IMR-90 (cell line): ENCODE measurements at regions not wholly inside any gene's neighbourhood (a gene's known extent, or its start where the extent isn't known, plus 50 kb on each side); places are given as distances from the start of the nearest gene placed in this dataset.

ENCODE experiments used
- ATAC-seq: fragments of 200-7000 bp; cut with Tn5 transposase; 2 replicates; pipeline ENCODE4 v1.9.1; 2020; ENCODE audit warnings: low read depth, mild to moderate bottlenecking, moderate library complexity
- BruUV-seq: library from RNA; stranded (reverse); fragments of 400-500 nt; replicated peaks from 2 replicates; lab custom pipeline; 2021; lab: Mats Ljungman, UMichigan
- CTCF ChIA-PET: fragments of 300-600 bp; formaldehyde crosslinking; extraction: SDS; loops from one replicate; lab custom pipeline; 2021; ENCODE audit warnings: antibody characterized with exemption; lab: Yijun Ruan, JAX
- POLR2A ChIA-PET: fragments of 300-600 bp; sonication (Branson Sonifier 250); formaldehyde crosslinking; loops from one replicate; lab custom pipeline; 2022; ENCODE audit warnings: antibody characterized with exemption; ENCODE audit not compliant: unreplicated experiment; lab: Charles Lee
- DNase-seq: peaks from one replicate; pipeline ENCODE4 v3.0.0; 2013
- H2AFZ ChIP-seq: replicated peaks from 2 replicates; pipeline ENCODE3; 2013; ENCODE audit warnings: low read length, mild to moderate bottlenecking; ENCODE audit not compliant: poor library complexity
- H2AK5ac ChIP-seq: 2 replicates; pipeline ENCODE4 v1.6.1; 2013; ENCODE audit warnings: low read depth, low read length, inconsistent platforms
- H2AK9ac ChIP-seq: replicated peaks from 2 replicates; pipeline ENCODE3; 2013; ENCODE audit warnings: mild to moderate bottlenecking, low read depth, low read length, moderate library complexity; ENCODE audit not compliant: poor library complexity
- H2BK120ac ChIP-seq: 2 replicates; pipeline ENCODE4 v1.6.1; 2013; ENCODE audit warnings: low read depth, low read length, inconsistent platforms
- H2BK15ac ChIP-seq: 3 replicates; pipeline ENCODE4 v1.6.1; 2013; ENCODE audit warnings: low read depth, low read length, inconsistent platforms
- H2BK20ac ChIP-seq: 2 replicates; pipeline ENCODE4 v1.6.1; 2013; ENCODE audit warnings: low read depth, mild to moderate bottlenecking, inconsistent platforms, low read length, moderate library complexity
- H2BK5ac ChIP-seq: 2 replicates; pipeline ENCODE4 v1.6.1; 2013; ENCODE audit warnings: mild to moderate bottlenecking, low read depth, low read length, inconsistent platforms; ENCODE audit not compliant: poor library complexity, severe bottlenecking
- H3K14ac ChIP-seq: replicated peaks from 2 replicates; pipeline ENCODE4 v1.6.1; 2013; ENCODE audit warnings: low read depth, low read length, inconsistent platforms
- H3K18ac ChIP-seq: 2 replicates; pipeline ENCODE4 v1.6.1; 2013; ENCODE audit warnings: low read depth, low read length, control low read depth
- H3K23ac ChIP-seq: 2 replicates; pipeline ENCODE4 v1.6.1; 2013; ENCODE audit warnings: low read depth, low read length, inconsistent platforms
- H3K27ac ChIP-seq: 2 replicates; pipeline ENCODE4 v1.5.1; 2013; ENCODE audit warnings: mild to moderate bottlenecking, control low read depth, low read length; ENCODE audit not compliant: insufficient read depth
- H3K27me3 ChIP-seq: 2 replicates; pipeline ENCODE4 v1.6.1; 2013; ENCODE audit warnings: low read length; ENCODE audit not compliant: control insufficient read depth, insufficient read depth
- H3K36me3 ChIP-seq: 2 replicates; pipeline ENCODE4 v1.6.1; 2013; ENCODE audit warnings: low read length, mixed read lengths; ENCODE audit not compliant: control insufficient read depth, insufficient read depth
- H3K4ac ChIP-seq: 2 replicates; pipeline ENCODE4 v1.6.1; 2013; ENCODE audit warnings: low read depth, low read length, inconsistent platforms
- H3K4me1 ChIP-seq: 2 replicates; pipeline ENCODE4 v1.6.1; 2013; ENCODE audit warnings: low read length, mixed read lengths; ENCODE audit not compliant: control insufficient read depth, insufficient read depth
- H3K4me2 ChIP-seq: 2 replicates; pipeline ENCODE4 v1.6.1; 2013; ENCODE audit warnings: low read depth, mild to moderate bottlenecking, control low read depth, low read length, moderate library complexity
- H3K4me3 ChIP-seq: 2 replicates; pipeline ENCODE4 v1.5.1; 2013; ENCODE audit warnings: low read depth, mild to moderate bottlenecking, control low read depth, low read length, moderate library complexity; ENCODE audit not compliant: insufficient read depth
- H3K56ac ChIP-seq: 2 replicates; pipeline ENCODE4 v1.6.1; 2013; ENCODE audit warnings: low read length, inconsistent platforms; ENCODE audit not compliant: insufficient read depth; ENCODE audit errors: extremely low read depth
- H3K79me1 ChIP-seq, 2 experiments: 2 replicates each; pipeline ENCODE4 v1.6.1; 2013; ENCODE audit warnings: low read length in 2 of 2, inconsistent platforms in 1 of 2, low read depth in 1 of 2
- H3K9ac ChIP-seq: 2 replicates; pipeline ENCODE4 v1.6.1; 2013; ENCODE audit warnings: low read depth, low read length, control low read depth
- H3K9me1 ChIP-seq: 2 replicates; pipeline ENCODE4 v1.6.1; 2013; ENCODE audit warnings: low read length, inconsistent platforms; ENCODE audit not compliant: insufficient read depth
- H3K9me3 ChIP-seq: 2 replicates; pipeline ENCODE4 v1.6.1; 2013; ENCODE audit warnings: low read length; ENCODE audit not compliant: control insufficient read depth, insufficient read depth
- H4K20me1 ChIP-seq: 2 replicates; pipeline ENCODE4 v1.6.1; 2013; ENCODE audit warnings: low read length, inconsistent platforms; ENCODE audit not compliant: insufficient read depth
- H4K5ac ChIP-seq: 2 replicates; pipeline ENCODE4 v1.6.1; 2013; ENCODE audit warnings: mild to moderate bottlenecking, low read depth, low read length, control low read depth
- H4K8ac ChIP-seq, 2 experiments: 2 replicates each; pipeline ENCODE4 v1.6.1; 2013; ENCODE audit warnings: low read depth in 2 of 2, low read length in 2 of 2, control low read depth in 1 of 2, inconsistent platforms in 1 of 2
- H4K91ac ChIP-seq: 2 replicates; pipeline ENCODE4 v1.6.1; 2013; ENCODE audit warnings: low read depth, low read length, inconsistent platforms; ENCODE audit not compliant: insufficient read depth
- BHLHE40 ChIP-seq: fragments of 150-350 bp; IDR thresholded peaks from 2 replicates; pipeline ENCODE4 v1.6.1; 2016; ENCODE audit warnings: mild to moderate bottlenecking, low read depth, low read length
- CEBPB ChIP-seq: IDR thresholded peaks from 2 replicates; pipeline ENCODE4 v1.6.1; 2012; ENCODE audit warnings: low read depth, low read length, improper control_type of control experiment
- CHD1 ChIP-seq: IDR thresholded peaks from 2 replicates; pipeline ENCODE4 v1.6.1; 2012; ENCODE audit warnings: low read depth, low read length, improper control_type of control experiment
- ELK1 ChIP-seq: fragments of 150-350 bp; IDR thresholded peaks from 2 replicates; pipeline ENCODE4 v1.6.1; 2016; ENCODE audit warnings: low read depth, mild to moderate bottlenecking, low read length, moderate library complexity, borderline replicate concordance
- FOS ChIP-seq: fragments of 150-350 bp; IDR thresholded peaks from 2 replicates; pipeline ENCODE4 v1.6.1; 2016; ENCODE audit warnings: low read depth, low read length
- MAFK ChIP-seq: IDR thresholded peaks from 2 replicates; pipeline ENCODE4 v1.6.1; 2012; ENCODE audit warnings: low read depth, low read length, improper control_type of control experiment
- MXI1 ChIP-seq: IDR thresholded peaks from 2 replicates; pipeline ENCODE4 v1.6.1; 2012; ENCODE audit warnings: low read depth, mild to moderate bottlenecking, low read length, moderate library complexity, borderline replicate concordance
- NFE2L2 ChIP-seq: fragments of 150-350 bp; IDR thresholded peaks from 2 replicates; pipeline ENCODE4 v1.6.1; 2016; ENCODE audit warnings: low read depth, mild to moderate bottlenecking, low read length
- POLR2A ChIP-seq: IDR thresholded peaks from 2 replicates; pipeline ENCODE4 v1.6.1; 2012; ENCODE audit warnings: mild to moderate bottlenecking, low read depth, low read length
- RCOR1 ChIP-seq: IDR thresholded peaks from 2 replicates; pipeline ENCODE4 v1.6.1; 2012; ENCODE audit warnings: mild to moderate bottlenecking, low read length, improper control_type of control experiment; ENCODE audit not compliant: insufficient replicate concordance
- RFX5 ChIP-seq: IDR thresholded peaks from 2 replicates; pipeline ENCODE4 v1.8.0; 2012; ENCODE audit warnings: low read depth, mild to moderate bottlenecking, low read length, moderate library complexity
- WGBS, 2 experiments: methylation state at CpG; one replicate each; pipeline versions ENCODE4 v1.1.5 to v1.1.7; 2013; ENCODE audit warnings: missing lambda C conversion rate in 2 of 2; ENCODE audit not compliant: insufficient read length in 1 of 2; ENCODE audit errors: extremely low coverage in 2 of 2; 5-methylcytosine and 5-hydroxymethylcytosine counted together
- dilution Hi-C: fragments of 300-500 bp; cut with HindIII; formaldehyde crosslinking; loops from one replicate; pipeline ENCODE4 v1.14.3; 2018; ENCODE audit warnings: low sequenced_read_pairs; ENCODE audit not compliant: unreplicated experiment
- in situ Hi-C: fragments of 300-500 bp; cut with MboI; formaldehyde crosslinking; loops from 3 replicates; pipeline ENCODE4 v1.14.3; 2019; ENCODE audit warnings: low sequenced_read_pairs, inconsistent platforms, mixed read lengths
- intact Hi-C: fragments of 100-400 bp; cut with micrococcal nuclease; formaldehyde crosslinking; loops from 2 replicates; pipeline ENCODE4 v1.10.0; 2022
- TF ChIP-seq, protein P1 (sequence below): fragments of 150-350 bp; IDR thresholded peaks from 2 replicates; pipeline ENCODE4 v1.6.1; 2017; ENCODE audit warnings: mild to moderate bottlenecking, antibody characterized with exemption, low read length, low read depth

DNA sequence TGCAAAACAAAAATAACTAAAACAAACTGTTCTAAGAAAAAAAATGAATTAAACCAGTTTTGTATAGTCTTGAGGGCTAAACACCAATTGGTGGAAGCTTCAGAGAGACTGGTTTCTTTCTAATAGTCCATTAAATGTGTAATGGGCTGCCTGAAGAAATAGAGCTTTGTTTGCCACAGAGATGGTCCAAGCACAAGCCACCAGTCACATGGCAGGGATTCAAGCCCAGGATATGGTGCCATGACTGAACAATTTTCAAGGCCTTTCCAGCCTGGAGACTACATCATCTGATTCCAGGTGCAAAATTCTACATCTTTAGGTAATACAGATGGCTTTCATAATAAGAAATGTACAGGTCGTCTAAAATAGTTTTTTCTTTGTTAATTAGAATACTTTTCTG lies 355.3 kb downstream of the NR2F1-AS1 start:
- H4K5ac ChIP-seq, result no peak overlapping the region
- 0 out of 2 replicates have a peak overlapping the region, but pooled peaks have one; percentile 27 for H2AK5ac ChIP-seq
- no peaks in the 10 kb centered on the region for H3K27me3 ChIP-seq
- no peak overlapping the region for H2AFZ ChIP-seq
- H3K4me1 ChIP-seq, result peaks cover 4% of the 10 kb centered on the region; the same call in 1 of the 2 replicates
- ATAC-seq (no peak), DNase-seq (no peak)
- no peak overlapping the region; the same call in 1 of the 2 replicates for H4K91ac ChIP-seq
- peak overlapping the region; percentile 25; the same call in 1 of the 2 replicates for H2BK20ac ChIP-seq
- H3K4ac ChIP-seq, result no peak overlapping the region
- no peak overlapping the region for H3K4me2 ChIP-seq
- H4K20me1 ChIP-seq, result no peaks in the 10 kb centered on the region
- H2BK5ac ChIP-seq, result no peak overlapping the region
- no TSS peak for BruUV-seq
- dilution Hi-C loops, result no loop called here
- no peaks in the 10 kb centered on the region for H3K9me1 ChIP-seq
- no peak overlapping the region for H3K9ac ChIP-seq
- H3K36me3 ChIP-seq, result no peaks in the 10 kb centered on the region
- no peak overlapping the region for H3K27ac ChIP-seq
- H3K4me3 ChIP-seq, result no peak overlapping the region
- peak overlapping the region; percentile 64; the same call in 1 of the 2 replicates for H3K14ac ChIP-seq
- intact Hi-C loops, result no loop called here
- H2BK120ac ChIP-seq, result no peak overlapping the region; the same call in 1 of the 2 replicates
- H3K18ac ChIP-seq, result no peak overlapping the region
- no peak overlapping the region for H2AK9ac ChIP-seq
- 0 out of 4 replicates have a peak overlapping the region, but pooled peaks of 1 of the 2 experiments have one; percentile 33 for H4K8ac ChIP-seq
- no peak for TF ChIP-seq FOS
- TF ChIP-seq ELK1, result no peak
- no peak for TF ChIP-seq RCOR1
- TF ChIP-seq BHLHE40, result no peak
- TF ChIP-seq CHD1, result no peak
- no peak for TF ChIP-seq CEBPB
- TF ChIP-seq POLR2A, result no peak
- no peak for TF ChIP-seq MAFK
- TF ChIP-seq MXI1, result no peak
- TF ChIP-seq, protein P1, sequence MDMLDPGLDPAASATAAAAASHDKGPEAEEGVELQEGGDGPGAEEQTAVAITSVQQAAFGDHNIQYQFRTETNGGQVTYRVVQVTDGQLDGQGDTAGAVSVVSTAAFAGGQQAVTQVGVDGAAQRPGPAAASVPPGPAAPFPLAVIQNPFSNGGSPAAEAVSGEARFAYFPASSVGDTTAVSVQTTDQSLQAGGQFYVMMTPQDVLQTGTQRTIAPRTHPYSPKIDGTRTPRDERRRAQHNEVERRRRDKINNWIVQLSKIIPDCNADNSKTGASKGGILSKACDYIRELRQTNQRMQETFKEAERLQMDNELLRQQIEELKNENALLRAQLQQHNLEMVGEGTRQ, result no peak
- TF ChIP-seq NFE2L2, result no peak
- TF ChIP-seq RFX5, result no peak
- H2BK15ac ChIP-seq, result peak overlapping the region; percentile 83; the same call in 2 of the 3 replicates
- ChIA-PET POLR2A (no interaction called here), CTCF (interaction anchor here (0.7 kb wide), 1 partner anchor 18 kb away, joined by 3 read pairs; no protein-coding TSS in a partner anchor)
- in situ Hi-C loops, result no loop called here
- no peaks in the 10 kb centered on the region for H3K9me3 ChIP-seq
- no CpG with 5 or more reads among the region's 1 CpG for whole genome bisulfite sequencing, 2 experiments
- no peak overlapping the region for H3K23ac ChIP-seq
- no peak overlapping the region for H3K56ac ChIP-seq
- no peaks in the 10 kb centered on the region for H3K79me1 ChIP-seq
